Heart left ventricle (tissue), 16 donors: ENCODE measurements at regions not wholly inside any gene's neighbourhood (a gene's known extent, or its start where the extent isn't known, plus 50 kb on each side); places are given as distances from the start of the nearest gene placed in this dataset.
"Not testable (repeated sequence)": the region's sequence is repeated elsewhere in the genome, so short reads cannot be mapped to it uniquely, and the experiment has no call there.

ENCODE experiments used
- ATAC-seq, 4 donors: fragments of 200-7000 bp; cut with Tn5 transposase; one replicate each; pipeline ENCODE4 v1.9.1; 2020 to 2022; ENCODE audit warnings: moderate library complexity in 4 of 4, mild to moderate bottlenecking in 3 of 4, moderate number of reproducible peaks in 1 of 4
- DNase-seq, 5 donors: peaks; one replicate each; pipeline ENCODE4 v3.0.0-alpha.2; 2020
- H3K27ac ChIP-seq, 12 donors: fragments of 200-600 bp; sonication (generic) in 4 of 12; one replicate each; pipeline versions ENCODE4 v1.5.0 to v1.8.0; 2016 to 2022; ENCODE audit warnings: mild to moderate bottlenecking in 2 of 12
- H3K27me3 ChIP-seq, 9 donors: fragments of 200-600 bp; sonication (generic) in 2 of 9; one replicate each; pipeline versions ENCODE4 v1.5.1 to v1.8.0; 2016 to 2022; ENCODE audit warnings: mild to moderate bottlenecking in 3 of 9
- H3K36me3 ChIP-seq, 9 donors: fragments of 200-600 bp; sonication (generic) in 2 of 9; one replicate each; pipeline versions ENCODE4 v1.5.0 to v1.8.0; 2018 to 2022; ENCODE audit warnings: mild to moderate bottlenecking in 2 of 9
- H3K4me1 ChIP-seq, 12 donors: fragments of 200-600 bp; sonication (generic) in 4 of 12; one replicate each; pipeline versions ENCODE4 v1.5.0 to v1.8.0; 2016 to 2022; ENCODE audit warnings: mild to moderate bottlenecking in 3 of 12
- H3K4me3 ChIP-seq, 12 donors: fragments of 200-600 bp; sonication (generic) in 4 of 12; one replicate each; pipeline versions ENCODE4 v1.5.0 to v1.8.0; 2017 to 2022; ENCODE audit warnings: mild to moderate bottlenecking in 9 of 12, moderate library complexity in 4 of 12
- H3K9me3 ChIP-seq, 12 donors: fragments of 200-600 bp; sonication (generic) in 4 of 12; one replicate each; pipeline versions ENCODE4 v1.5.0 to v1.8.0; 2016 to 2022; ENCODE audit warnings: mild to moderate bottlenecking in 1 of 12
- WGBS, 4 donors: extraction: QIAGEN DNeasy Blood & Tissue Kit in 2 of 4; methylation state at CpG; one replicate each; pipeline versions ENCODE4 v1.1.5 to v1.1.7; 2013 to 2018; 5-methylcytosine and 5-hydroxymethylcytosine counted together
- intact Hi-C, 10 donors: fragments of 100-400 bp; cut with DNase I; formaldehyde crosslinking; loops; one replicate each; pipeline versions ENCODE4 v1.11.1 to v1.14.2; 2022
- donor health status: ischemic (EF 13 %, LVEDD 7.1; RV severe dilation, severe dysfunction).
- donor health status: healthy with polysubstance abuse.
- donor health status: DM: no; HTN: yes; CAD: no.
- donor health status: DM: no; HTN: no; CAD: no.
- donor health status: ischemic (EF 25% LVEDD 6.9; RV normal size, moderate dysfunction).
- donor health status: ischemic (EF 25% LVEDD 5.7; RV mildly dilated, moderate dysfunction).
- donor health status: healthy.
- donor health status: DM: yes; HTN: yes; CAD: no.
- donor health status: ischemic (EF 35%, LVEDD 5.7; RV mildly dilated, moderate dysfunction).
- donor health status: nonischemic (EF 11% LVEDD 7.7; RV severe dilation, severe dysfunction).
- donor health status: DM: yes; HTN: yes; CAD: no.
- donor health status: PGD.
- donor health status: ischemic (EF 29% LVEDD 5.4; RV normal size, mild dysfunction).
- donor health status: nonischemic (EF 23%, LVEDD 6.1; RV moderate dilation, normal function).

DNA sequence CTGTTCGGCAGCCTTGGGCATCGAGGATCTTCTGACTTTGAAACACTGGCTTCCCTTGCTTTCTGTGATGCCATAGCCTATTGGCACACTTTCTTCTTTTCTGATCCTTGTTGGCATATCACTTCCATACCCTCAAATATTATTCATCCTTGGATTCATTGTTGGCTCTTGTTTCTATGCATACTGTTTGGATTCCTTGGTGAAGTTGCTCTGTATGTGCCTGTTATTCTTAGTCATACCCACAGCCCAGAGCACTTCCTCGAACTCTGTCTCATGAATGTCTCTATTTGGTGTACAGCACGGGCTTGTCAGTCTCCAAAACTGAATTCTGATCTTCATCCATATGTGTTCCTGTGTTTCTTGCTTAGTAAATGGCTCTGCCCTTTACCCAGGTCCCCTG is 63.6 kb downstream of the NPIPB11 start:
- H3K36me3 ChIP-seq, H3K27ac ChIP-seq, DNase-seq, intact Hi-C loops, H3K9me3 ChIP-seq, ATAC-seq, H3K4me1 ChIP-seq, H3K4me3 ChIP-seq, H3K27me3 ChIP-seq: not testable (repeated sequence)
- 89 to 98% (median 92%) methylated on average over 4 of the region's 4 CpGs for WGBS, 4 donors

DNA sequence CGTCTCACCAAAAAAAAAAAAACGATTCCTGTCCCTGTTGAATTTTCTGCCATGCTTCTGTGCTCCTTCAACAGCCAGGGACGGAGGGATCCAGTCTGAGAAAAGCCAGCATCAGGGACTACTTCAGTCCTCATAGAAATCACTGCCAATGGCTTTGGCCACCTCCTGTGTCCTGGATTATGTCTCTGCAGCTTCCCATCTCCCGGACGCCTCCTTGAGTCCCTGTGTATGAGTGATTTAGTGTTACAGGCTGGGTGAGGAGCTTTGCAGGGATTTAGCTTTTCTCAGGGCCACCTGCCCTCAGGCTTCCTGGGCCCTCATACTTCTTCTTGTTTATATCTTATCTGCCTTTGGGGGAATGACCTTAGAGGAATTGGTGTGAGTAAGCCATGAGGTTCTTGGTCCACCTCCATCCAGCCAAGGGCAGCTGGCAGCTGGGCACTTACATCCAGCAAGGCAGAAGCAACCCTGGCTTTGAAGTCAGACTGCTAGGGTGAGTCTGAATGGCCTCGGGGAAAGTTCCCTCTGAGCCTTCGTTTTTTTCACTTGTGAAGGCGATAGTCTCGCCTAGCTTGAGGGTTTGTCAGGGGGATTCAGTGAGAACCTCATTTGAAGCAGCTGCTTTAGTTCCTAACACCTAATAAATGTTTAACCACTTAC is 65.6 kb downstream of the NPIPB11 start:
- intact Hi-C loops, H3K27me3 ChIP-seq, DNase-seq, H3K9me3 ChIP-seq, H3K27ac ChIP-seq, H3K4me3 ChIP-seq, H3K4me1 ChIP-seq, H3K36me3 ChIP-seq: not testable (repeated sequence)
- ATAC-seq, result peak in 3 of 4 donors; percentile 29 to 63 (median 53)
- WGBS, 4 donors, result 76 to 90% (median 85%) methylated on average over 7 to 9 of the region's 9 CpGs

DNA sequence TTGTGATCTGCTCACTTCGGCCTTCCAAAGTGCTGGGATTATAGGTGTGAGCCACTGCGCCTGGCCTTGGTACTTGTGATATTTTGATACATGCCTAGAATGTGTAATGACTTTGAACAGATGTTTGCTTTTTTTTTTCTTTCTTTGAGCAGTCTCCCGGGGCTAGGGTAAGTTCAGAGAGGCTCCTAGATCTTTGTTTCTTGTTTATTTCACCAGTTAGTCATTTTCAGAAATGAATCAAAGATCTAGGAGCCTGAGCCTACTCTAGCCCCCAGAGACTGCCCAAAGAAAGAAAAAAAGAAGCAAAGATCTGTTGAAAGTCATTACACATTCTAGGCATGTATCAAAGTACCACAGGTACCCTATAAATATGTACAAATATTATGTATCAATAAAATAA is 66.3 kb downstream of the NPIPB11 start:
- H3K9me3 ChIP-seq, H3K27me3 ChIP-seq, H3K27ac ChIP-seq, intact Hi-C loops, ATAC-seq, H3K4me3 ChIP-seq, H3K4me1 ChIP-seq, H3K36me3 ChIP-seq, DNase-seq: not testable (repeated sequence)
- 84 to 95% (median 90%) methylated on average over 3 of the region's 3 CpGs for WGBS, 4 donors

DNA sequence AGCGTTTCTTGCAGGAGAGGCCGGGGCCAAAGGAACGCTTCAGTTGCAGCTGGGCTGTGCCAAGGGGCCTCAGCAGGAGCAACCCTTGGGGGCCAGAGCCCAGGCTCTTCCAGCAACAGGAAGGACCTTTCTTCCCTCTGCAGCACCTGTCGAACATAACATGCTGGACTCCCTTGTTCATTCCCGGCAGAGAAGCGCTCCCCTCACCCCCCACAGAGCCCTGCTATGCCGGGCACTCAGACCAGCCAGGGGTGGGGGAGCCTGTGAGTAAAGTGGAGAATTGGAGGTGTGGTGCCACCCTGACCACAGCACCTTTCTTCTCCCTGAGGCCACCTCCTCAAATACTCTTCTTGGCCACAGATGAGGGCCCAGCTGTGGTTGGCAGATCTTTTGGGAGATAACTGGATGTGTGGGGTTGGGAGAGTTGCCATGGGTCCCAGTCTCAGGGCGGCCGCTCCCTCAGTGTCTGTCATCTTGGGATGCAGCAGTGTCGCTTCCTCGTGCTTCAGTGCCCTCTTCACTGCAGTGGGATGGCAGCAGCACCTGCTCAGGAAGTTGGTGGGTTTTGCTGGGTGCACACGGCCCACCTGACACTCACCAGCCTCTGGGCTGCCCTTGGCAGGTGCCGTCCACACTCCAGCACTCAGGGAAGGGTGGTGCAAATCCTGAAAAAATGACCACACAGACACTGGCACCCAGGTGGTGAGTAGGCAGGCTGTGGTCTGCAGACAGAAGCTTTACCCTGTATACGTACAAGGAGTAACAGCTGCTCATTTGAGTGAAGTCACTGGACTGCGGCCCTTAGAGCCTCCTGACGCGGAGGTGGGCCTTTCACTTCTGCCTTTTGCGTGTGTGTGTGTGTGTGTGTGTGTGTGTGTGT is 67.5 kb downstream of the NPIPB11 start:
- H3K4me3 ChIP-seq, intact Hi-C loops, H3K4me1 ChIP-seq, DNase-seq, H3K27me3 ChIP-seq, ATAC-seq, H3K27ac ChIP-seq, H3K9me3 ChIP-seq, H3K36me3 ChIP-seq: not testable (repeated sequence)
- WGBS, 4 donors, result 80 to 88% (median 83%) methylated on average over 8 to 18 of the region's 18 CpGs

DNA sequence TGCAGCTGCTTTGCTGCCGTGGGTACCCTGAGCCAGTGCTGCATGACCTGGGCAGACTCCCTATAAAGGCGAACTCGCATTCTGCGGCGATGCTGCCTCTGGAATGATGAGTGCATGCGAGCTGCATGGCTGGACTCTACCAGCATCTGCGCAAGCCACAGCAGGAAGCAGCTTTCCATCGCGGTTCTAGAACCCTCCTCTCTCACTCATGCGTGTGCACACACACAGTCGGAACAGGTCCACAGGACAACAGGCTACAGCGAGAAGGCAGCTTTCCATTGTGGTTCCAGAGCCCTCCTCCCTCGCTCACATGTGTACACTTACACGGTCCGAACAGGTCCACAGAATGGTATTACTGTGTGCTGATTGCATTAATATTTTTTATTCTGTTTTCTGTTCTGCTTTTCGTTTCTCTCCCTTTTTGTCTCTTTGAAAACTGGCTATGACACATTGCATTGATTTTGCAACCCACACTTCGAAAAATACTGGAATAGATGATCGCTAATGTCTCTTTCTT is 69.1 kb downstream of the NPIPB11 start:
- H3K9me3 ChIP-seq, H3K27ac ChIP-seq, H3K4me1 ChIP-seq, H3K4me3 ChIP-seq, H3K36me3 ChIP-seq, intact Hi-C loops, DNase-seq, H3K27me3 ChIP-seq, ATAC-seq: not testable (repeated sequence)
- 92 to 96% (median 94%) methylated on average over 17 to 18 of the region's 18 CpGs for WGBS, 4 donors

DNA sequence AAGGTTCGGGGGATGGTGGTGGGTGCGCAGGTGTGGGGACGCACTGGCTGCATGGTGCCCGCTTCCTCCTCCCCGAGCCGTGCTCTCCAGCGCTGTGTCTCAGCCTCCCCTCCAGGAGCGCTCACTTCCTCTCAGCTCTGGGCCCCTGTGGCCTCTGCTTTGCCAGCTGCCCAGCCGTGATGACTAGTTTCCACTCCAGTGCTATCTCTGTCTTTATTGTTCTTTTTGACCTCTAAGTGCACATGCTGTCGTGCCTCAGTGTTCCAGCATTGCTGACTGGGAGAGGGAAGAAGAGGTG is 71.0 kb downstream of the NPIPB11 start:
- H3K27me3 ChIP-seq, intact Hi-C loops, H3K9me3 ChIP-seq, H3K36me3 ChIP-seq, H3K4me1 ChIP-seq, H3K27ac ChIP-seq, DNase-seq, H3K4me3 ChIP-seq: not testable (repeated sequence)
- peak; percentile 28 to 55 (median 50) for ATAC-seq
- WGBS, 4 donors, result 56 to 84% (median 81%) methylated on average over 3 to 10 of the region's 10 CpGs

DNA sequence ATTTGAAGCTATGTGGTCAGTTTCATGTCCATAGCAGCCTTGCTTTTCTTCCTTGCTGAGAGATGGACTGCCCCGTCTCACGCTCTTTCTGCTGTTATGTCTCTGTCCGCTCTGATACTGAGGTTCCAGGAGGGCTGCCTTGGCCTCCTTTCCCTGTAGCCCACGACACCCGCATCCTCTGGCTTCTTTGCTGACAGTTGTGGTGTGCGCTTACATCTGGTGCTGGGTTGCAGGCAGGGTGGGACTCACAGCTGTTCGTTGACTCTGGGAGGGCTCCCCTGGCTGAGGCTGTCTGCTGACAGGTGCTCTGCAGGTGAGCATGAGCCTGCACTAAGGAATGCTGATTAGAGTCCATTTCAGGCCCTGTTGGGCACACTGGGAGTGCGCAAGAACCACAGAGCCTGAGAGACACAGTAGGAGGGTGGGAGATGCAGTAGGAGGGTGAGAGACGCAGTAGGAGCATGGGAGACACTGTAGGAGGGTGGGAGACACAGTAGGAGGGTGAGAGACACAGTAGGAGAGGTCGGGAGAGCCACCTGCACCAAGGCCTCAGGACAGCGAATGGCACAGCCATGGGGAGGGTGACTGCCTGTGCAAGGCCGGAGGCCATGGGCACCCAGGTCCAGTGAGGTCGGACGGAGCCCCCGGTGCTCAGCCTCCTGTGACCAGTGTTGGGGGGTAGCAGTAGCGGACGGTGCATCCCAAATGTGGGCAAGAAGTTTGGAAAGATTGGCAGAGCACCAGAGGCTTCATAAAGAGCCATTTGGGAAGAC is 71.5 kb downstream of the NPIPB11 start:
- ATAC-seq, result peak in 3 of 4 donors; percentile 4 to 19 (median 7)
- H3K4me1 ChIP-seq, H3K27ac ChIP-seq, DNase-seq, intact Hi-C loops, H3K36me3 ChIP-seq, H3K27me3 ChIP-seq, H3K9me3 ChIP-seq, H3K4me3 ChIP-seq: not testable (repeated sequence)
- 90 to 92% (median 92%) methylated on average over 14 to 17 of the region's 17 CpGs for WGBS, 4 donors

DNA sequence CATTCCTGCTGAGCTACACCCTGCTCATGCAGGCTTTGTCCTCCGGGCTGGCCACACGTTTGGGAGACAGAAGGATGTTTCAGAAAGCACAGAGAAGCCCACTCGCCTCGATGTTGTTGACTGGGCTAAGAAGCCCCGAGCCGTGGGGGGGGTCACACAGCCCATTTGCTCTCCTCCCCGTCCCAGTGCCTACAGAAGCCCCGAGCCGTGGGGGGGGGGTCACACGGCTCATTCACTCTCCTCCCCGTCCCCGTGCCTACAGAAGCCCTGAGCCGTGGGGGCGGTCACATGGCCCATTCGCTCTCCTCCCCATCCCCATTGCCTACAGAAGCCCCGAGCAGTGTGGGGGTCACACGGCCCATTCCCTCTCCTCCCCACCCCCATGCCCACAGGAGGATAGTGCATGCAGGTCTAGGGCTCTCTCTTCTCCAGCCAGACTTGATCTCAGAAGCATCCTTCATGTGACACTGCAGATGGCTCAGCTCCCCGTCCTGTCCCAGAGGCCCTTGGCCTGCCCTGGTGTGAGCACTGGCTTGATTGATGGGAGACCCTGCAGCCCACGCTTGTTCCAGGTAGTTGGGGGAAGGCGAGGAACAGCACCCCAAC is 72.9 kb downstream of the NPIPB11 start:
- intact Hi-C loops, DNase-seq, H3K9me3 ChIP-seq, H3K4me3 ChIP-seq, ATAC-seq, H3K4me1 ChIP-seq, H3K27me3 ChIP-seq, H3K27ac ChIP-seq: not testable (repeated sequence)
- 81 to 85% (median 85%) methylated on average over 17 to 20 of the region's 20 CpGs for WGBS, 4 donors
- H3K36me3 ChIP-seq, result peaks cover 0 to 10% (median 0%) of the 10 kb centered on the region in 9 donors

DNA sequence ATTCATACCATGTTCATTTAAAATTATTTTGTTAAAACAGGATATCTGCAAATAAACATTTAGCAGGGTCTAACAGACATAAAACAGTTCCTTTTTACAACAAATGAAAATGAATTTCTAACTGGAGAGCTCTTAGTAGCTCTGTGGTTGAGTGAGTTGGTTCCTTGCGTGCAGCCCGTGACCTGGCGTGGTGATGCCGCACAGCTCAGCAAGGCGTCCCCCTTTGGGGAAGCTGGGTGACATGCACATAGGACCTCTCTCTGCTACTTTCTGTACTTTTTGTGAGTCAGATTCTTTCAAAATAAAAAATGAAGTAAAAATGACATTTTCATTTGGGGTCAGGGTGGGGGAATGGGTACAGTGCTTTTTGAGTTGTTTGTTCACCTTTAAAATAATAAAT is 75.9 kb downstream of the NPIPB11 start:
- WGBS, 4 donors, result 98 to 100% (median 100%) methylated on average over 5 of the region's 5 CpGs
- H3K27me3 ChIP-seq, DNase-seq, ATAC-seq, intact Hi-C loops, H3K4me1 ChIP-seq, H3K4me3 ChIP-seq, H3K27ac ChIP-seq, H3K9me3 ChIP-seq: not testable (repeated sequence)
- H3K36me3 ChIP-seq, result peaks cover 0 to 12% (median 4%) of the 10 kb centered on the region in 9 donors

DNA sequence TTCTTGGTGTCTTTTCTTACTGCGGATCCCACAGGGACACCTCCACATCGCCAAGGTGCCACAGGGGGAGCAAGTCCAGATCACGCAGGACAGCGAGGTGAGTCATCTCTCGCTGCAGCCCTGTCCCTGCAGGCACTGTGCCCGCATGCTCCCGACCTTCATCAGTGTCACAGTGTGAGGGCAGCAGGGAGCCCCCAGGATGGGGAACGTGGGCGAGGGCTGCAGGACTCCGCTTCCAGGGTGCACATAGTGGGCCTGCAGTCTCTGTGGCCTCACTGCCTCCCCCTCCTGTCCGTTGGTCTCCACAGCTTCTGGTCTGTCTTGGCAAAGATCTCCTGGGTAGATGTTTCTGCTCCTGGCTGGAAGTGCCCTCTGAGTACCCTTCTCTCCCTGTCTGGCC is 78.0 kb downstream of the NPIPB11 start:
- ATAC-seq, H3K9me3 ChIP-seq, H3K27me3 ChIP-seq, H3K4me1 ChIP-seq, intact Hi-C loops, DNase-seq, H3K27ac ChIP-seq, H3K4me3 ChIP-seq: not testable (repeated sequence)
- WGBS, 4 donors, result 86 to 100% (median 91%) methylated on average over 1 to 11 of the region's 11 CpGs
- H3K36me3 ChIP-seq, result peaks cover 0 to 12% (median 4%) of the 10 kb centered on the region in 9 donors
